ENCODE measurements at regions not wholly inside any gene's neighbourhood (a gene's known extent, or its start where the extent isn't known, plus 50 kb on each side); places are given as distances from the start of the nearest gene placed in this dataset.

DNA sequence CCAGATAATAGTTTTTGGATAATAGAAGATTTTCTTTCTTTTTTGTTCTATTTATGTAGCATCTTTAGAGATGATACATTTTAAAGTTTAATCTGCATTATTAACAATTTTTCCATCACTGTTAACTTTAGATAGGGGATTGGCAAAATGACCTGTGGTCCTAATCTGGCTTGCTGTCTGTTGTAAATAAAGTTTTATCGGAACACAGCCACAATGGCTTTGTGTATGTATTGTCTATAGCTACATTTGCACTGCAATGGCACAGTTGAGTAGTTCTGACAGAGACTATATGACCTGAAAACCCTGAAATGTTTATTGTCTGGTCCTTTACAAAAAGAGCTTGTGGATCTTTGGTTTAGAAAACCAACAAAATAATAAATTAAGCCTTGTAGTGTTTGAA, 97.0 kb upstream of the CERS6 start:
- TF ChIP-seq MZF1 (tag by site-specific recombination; IDR thresholded peaks at IDR 0.05; ENCODE audit: borderline replicate concordance) (no peak), ZFHX2 (tag by site-specific recombination; conservative IDR thresholded peaks at IDR 0.05) (no peak), ZNF404 (tag by site-specific recombination; IDR thresholded peaks at IDR 0.05) (no peak), ZNF596 (tag by site-specific recombination; IDR thresholded peaks at IDR 0.05) (no peak), ZBTB8A (tag by site-specific recombination; IDR thresholded peaks at IDR 0.05) (no peak), ZNF335 (tag by site-specific recombination; conservative IDR thresholded peaks at IDR 0.05) (no peak), OSR2 (tag by site-specific recombination; IDR thresholded peaks at IDR 0.05) (no peak), ZNF658 (tag by site-specific recombination; IDR thresholded peaks at IDR 0.05) (no peak), BCL11A (tag by site-specific recombination; IDR thresholded peaks at IDR 0.05; ENCODE audit: low read depth) (no peak), ZNF133 (tag by site-specific recombination; IDR thresholded peaks at IDR 0.05) (no peak)
- TF ChIP-seq, protein P1, sequence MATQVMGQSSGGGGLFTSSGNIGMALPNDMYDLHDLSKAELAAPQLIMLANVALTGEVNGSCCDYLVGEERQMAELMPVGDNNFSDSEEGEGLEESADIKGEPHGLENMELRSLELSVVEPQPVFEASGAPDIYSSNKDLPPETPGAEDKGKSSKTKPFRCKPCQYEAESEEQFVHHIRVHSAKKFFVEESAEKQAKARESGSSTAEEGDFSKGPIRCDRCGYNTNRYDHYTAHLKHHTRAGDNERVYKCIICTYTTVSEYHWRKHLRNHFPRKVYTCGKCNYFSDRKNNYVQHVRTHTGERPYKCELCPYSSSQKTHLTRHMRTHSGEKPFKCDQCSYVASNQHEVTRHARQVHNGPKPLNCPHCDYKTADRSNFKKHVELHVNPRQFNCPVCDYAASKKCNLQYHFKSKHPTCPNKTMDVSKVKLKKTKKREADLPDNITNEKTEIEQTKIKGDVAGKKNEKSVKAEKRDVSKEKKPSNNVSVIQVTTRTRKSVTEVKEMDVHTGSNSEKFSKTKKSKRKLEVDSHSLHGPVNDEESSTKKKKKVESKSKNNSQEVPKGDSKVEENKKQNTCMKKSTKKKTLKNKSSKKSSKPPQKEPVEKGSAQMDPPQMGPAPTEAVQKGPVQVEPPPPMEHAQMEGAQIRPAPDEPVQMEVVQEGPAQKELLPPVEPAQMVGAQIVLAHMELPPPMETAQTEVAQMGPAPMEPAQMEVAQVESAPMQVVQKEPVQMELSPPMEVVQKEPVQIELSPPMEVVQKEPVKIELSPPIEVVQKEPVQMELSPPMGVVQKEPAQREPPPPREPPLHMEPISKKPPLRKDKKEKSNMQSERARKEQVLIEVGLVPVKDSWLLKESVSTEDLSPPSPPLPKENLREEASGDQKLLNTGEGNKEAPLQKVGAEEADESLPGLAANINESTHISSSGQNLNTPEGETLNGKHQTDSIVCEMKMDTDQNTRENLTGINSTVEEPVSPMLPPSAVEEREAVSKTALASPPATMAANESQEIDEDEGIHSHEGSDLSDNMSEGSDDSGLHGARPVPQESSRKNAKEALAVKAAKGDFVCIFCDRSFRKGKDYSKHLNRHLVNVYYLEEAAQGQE (tag by site-specific recombination; IDR thresholded peaks at IDR 0.05): no peak
- TF ChIP-seq, protein P2, sequence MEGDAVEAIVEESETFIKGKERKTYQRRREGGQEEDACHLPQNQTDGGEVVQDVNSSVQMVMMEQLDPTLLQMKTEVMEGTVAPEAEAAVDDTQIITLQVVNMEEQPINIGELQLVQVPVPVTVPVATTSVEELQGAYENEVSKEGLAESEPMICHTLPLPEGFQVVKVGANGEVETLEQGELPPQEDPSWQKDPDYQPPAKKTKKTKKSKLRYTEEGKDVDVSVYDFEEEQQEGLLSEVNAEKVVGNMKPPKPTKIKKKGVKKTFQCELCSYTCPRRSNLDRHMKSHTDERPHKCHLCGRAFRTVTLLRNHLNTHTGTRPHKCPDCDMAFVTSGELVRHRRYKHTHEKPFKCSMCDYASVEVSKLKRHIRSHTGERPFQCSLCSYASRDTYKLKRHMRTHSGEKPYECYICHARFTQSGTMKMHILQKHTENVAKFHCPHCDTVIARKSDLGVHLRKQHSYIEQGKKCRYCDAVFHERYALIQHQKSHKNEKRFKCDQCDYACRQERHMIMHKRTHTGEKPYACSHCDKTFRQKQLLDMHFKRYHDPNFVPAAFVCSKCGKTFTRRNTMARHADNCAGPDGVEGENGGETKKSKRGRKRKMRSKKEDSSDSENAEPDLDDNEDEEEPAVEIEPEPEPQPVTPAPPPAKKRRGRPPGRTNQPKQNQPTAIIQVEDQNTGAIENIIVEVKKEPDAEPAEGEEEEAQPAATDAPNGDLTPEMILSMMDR (tag by site-specific recombination; IDR thresholded peaks at IDR 0.05): no peak
- TF ChIP-seq, protein P3, sequence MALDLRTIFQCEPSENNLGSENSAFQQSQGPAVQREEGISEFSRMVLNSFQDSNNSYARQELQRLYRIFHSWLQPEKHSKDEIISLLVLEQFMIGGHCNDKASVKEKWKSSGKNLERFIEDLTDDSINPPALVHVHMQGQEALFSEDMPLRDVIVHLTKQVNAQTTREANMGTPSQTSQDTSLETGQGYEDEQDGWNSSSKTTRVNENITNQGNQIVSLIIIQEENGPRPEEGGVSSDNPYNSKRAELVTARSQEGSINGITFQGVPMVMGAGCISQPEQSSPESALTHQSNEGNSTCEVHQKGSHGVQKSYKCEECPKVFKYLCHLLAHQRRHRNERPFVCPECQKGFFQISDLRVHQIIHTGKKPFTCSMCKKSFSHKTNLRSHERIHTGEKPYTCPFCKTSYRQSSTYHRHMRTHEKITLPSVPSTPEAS (tag by site-specific recombination; IDR thresholded peaks at IDR 0.05): no peak
- TF ChIP-seq, protein P4, sequence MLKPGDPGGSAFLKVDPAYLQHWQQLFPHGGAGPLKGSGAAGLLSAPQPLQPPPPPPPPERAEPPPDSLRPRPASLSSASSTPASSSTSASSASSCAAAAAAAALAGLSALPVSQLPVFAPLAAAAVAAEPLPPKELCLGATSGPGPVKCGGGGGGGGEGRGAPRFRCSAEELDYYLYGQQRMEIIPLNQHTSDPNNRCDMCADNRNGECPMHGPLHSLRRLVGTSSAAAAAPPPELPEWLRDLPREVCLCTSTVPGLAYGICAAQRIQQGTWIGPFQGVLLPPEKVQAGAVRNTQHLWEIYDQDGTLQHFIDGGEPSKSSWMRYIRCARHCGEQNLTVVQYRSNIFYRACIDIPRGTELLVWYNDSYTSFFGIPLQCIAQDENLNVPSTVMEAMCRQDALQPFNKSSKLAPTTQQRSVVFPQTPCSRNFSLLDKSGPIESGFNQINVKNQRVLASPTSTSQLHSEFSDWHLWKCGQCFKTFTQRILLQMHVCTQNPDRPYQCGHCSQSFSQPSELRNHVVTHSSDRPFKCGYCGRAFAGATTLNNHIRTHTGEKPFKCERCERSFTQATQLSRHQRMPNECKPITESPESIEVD (tag by site-specific recombination; IDR thresholded peaks at IDR 0.05): no peak

Data from HEK293 (cell line).